ENCODE measurements at regions not wholly inside any gene's neighbourhood (a gene's known extent, or its start where the extent isn't known, plus 50 kb on each side); places are given as distances from the start of the nearest gene placed in this dataset.
"Not testable (repeated sequence)": the region's sequence is repeated elsewhere in the genome, so short reads cannot be mapped to it uniquely, and the experiment has no call there.

- DNase-seq (ENCODE audit: low read depth in 2 of 2), result no peak
Measured at GRCh38 chr6:163741743-163742363, 327.3 kb downstream of the QKI start.

GRCh38 chr6:163741342-163741741 lies 326.8 kb downstream of the QKI start:
- no peak for DNase-seq (ENCODE audit: low read depth in 2 of 2)

- no peak for DNase-seq (ENCODE audit: low read depth in 2 of 2)
Measured at GRCh38 chr6:163739966-163740365, 325.4 kb downstream of the QKI start.

GRCh38 chr6:163739408-163739725 lies 324.8 kb downstream of the QKI start:
- no peak for DNase-seq (ENCODE audit: low read depth in 2 of 2)

- DNase-seq (ENCODE audit: low read depth in 2 of 2), result no peak
Measured at GRCh38 chr6:163738725-163739407, 324.3 kb downstream of the QKI start.

GRCh38 chr6:163738304-163738703 lies 323.8 kb downstream of the QKI start:
- DNase-seq (ENCODE audit: low read depth in 2 of 2), result no peak

- DNase-seq (ENCODE audit: low read depth in 2 of 2), result no peak
Measured at GRCh38 chr6:163735076-163735475, 320.6 kb downstream of the QKI start.

GRCh38 chr6:163733061-163733460 lies 318.5 kb downstream of the QKI start:
- DNase-seq (ENCODE audit: low read depth in 2 of 2), result no peak

- DNase-seq (ENCODE audit: low read depth in 2 of 2), result no peak
Measured at GRCh38 chr6:163732479-163732878, 318.0 kb downstream of the QKI start.

GRCh38 chr6:163732014-163732351 lies 317.5 kb downstream of the QKI start:
- not testable (repeated sequence) for DNase-seq (ENCODE audit: low read depth in 2 of 2)

- no peak for DNase-seq (ENCODE audit: low read depth in 2 of 2)
Measured at GRCh38 chr6:163731215-163732013, 316.9 kb downstream of the QKI start.

- DNase-seq (ENCODE audit: low read depth in 2 of 2), result no peak
Measured at GRCh38 chr6:163730246-163731210, 316.0 kb downstream of the QKI start.

GRCh38 chr6:163729127-163729872 lies 314.8 kb downstream of the QKI start:
- no peak for DNase-seq (ENCODE audit: low read depth in 2 of 2)

- no peak for DNase-seq (ENCODE audit: low read depth in 2 of 2)
Measured at GRCh38 chr6:163728442-163729126, 314.1 kb downstream of the QKI start.

GRCh38 chr6:163726037-163726695 lies 311.6 kb downstream of the QKI start:
- no peak for DNase-seq (ENCODE audit: low read depth in 2 of 2)

- DNase-seq (ENCODE audit: low read depth in 2 of 2), result no peak
Measured at GRCh38 chr6:163725008-163725941, 310.8 kb downstream of the QKI start.

- no peak for DNase-seq (ENCODE audit: low read depth in 2 of 2)
Measured at GRCh38 chr6:163724196-163724595, 309.7 kb downstream of the QKI start.

GRCh38 chr6:163723759-163724158 lies 309.2 kb downstream of the QKI start:
- no peak for DNase-seq (ENCODE audit: low read depth in 2 of 2)

Measured in stimulated activated CD8-positive, alpha-beta memory T cell treated with anti-CD3 and anti-CD28 coated beads, Interleukin-2, amount 100 ng/mL, for 1 hour (primary cell).